ENCODE measurements at regions not wholly inside any gene's neighbourhood (a gene's known extent, or its start where the extent isn't known, plus 50 kb on each side); places are given as distances from the start of the nearest gene placed in this dataset.
"Not testable (repeated sequence)": the region's sequence is repeated elsewhere in the genome, so short reads cannot be mapped to it uniquely, and the experiment has no call there.

DNA sequence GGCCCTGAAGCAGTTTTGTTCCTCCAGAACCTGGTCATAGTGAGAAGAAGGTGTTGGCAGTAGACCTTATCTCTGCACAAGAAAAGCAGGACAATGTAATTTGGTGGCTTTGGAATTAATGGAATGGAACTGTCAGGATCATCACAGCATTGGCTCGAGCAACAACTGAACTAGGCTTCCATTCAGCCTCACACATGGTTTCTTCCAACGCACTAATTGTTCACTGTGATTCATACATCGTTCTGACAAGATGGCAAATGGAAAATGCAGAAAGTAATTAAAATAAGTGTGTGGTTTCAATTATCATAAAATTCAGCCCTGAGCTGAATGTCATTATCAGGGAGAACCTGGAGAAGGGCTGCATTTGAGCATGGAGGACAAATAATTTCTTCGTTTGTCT, 80.6 kb downstream of the MFSD1 start:
- no peak for DNase-seq

DNA sequence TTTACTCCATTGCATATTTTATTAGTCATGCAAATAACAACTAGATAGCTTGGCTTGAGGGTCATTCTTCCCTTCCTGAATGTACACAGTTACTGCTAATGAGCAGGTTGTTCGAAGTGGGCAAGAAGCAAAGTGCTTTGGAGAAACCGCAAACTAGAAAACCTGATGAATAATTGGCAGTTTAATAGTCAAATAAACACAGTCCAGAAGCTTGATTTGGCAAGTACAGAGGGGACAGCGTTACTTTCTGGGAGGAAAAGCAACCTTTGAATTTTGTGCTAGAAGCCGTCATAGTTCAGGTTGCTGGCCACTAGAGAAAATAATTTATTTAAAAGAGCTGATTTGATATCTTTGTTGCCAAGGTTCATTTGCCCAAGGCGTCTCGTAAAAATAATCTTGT, 94.9 kb downstream of the MFSD1 start:
- DNase-seq: no peak

- DNase-seq: no peak
These were observed 104.9 kb downstream of the MFSD1 start for GRCh38 chr3:158906749-158907148.

DNA sequence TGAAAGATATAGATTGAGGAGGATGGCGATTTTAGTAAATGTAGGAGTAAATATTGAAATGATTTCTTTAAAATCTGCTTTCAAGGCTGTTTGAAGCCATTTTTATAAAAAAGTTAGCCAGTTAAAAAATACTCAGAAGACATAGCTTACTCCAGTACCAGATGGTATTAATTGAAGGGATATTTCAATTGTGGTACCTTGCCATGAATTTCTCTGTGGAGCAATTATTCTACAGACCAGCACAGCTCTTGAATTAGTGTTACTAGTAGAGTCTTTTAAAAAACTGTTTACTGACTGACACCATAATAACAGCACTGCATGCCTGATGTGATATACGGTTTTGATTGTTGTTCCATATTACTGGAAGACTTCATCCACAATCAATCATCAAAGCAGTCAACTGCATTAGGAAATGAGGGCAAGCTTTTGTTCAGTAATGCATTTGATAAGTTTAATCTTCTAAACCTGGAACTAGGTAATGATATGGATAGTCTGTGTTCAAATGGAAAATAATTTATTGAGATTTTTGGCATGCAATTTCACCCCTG, 106.4 kb downstream of the MFSD1 start:
- DNase-seq: no peak

DNA sequence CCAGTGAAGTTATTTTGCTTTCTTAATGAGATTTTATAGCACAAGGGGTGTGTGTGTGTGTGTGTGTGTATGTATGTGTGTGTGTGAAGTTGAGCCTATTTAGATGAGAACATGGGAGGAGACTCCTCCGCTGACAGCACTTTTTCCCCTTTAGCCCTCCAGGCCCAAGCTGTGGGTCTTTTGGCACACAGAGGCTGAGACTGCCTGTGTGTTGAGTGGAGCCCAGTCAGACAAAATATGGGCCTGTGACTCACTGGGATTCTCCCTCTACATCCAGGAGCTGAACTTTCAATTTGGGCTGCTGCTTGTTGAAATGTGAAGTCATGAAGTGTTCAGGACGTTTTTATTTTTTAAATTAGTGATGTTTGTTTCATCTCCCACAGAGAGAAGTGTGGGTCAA, 108.0 kb downstream of the MFSD1 start:
- no peak for DNase-seq

DNA sequence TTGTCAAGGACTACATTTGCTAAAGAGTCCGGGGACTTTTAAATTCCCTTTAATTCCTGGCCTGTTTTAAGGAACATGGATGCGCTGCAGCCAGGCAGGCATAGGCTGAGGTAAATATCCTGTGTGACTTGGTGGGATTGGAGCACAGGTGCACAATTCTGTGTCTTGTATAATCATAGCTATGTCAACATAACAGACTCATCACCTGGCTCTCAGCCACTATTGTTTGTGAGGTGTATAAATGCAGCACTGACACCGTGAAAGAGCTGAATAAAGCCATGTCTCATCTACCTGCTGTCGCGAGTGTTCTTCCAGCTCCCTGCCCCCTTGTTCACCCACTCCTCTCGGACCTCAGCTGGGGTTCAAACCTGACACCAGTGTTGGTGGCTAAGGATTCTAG, 109.7 kb downstream of the MFSD1 start:
- DNase-seq: peak; percentile 26

GRCh38 chr3:158912188-158912587, 110.3 kb downstream of the MFSD1 start:
- peak; percentile 4 for DNase-seq

DNA sequence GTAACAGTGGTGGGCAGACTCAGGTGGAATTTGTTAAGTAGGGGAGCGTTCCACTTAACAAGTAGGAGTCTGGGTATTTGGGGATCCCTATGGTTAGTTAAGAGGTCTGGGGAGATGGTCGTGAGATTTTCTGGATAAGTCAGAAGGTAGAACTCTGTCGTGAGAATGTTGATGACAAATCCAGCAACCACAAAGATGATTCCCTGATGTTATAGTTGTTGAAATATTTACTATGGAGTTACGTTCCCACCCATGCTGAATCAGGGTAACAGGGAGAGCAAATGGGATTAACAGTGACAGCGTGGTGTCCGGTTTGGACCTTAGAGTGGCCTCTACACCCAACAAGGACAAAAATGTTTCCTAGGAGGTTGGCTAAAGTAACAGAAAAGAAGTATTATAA, 110.8 kb downstream of the MFSD1 start:
- no peak for DNase-seq

- DNase-seq: no peak
These were observed 114.3 kb downstream of the MFSD1 start for GRCh38 chr3:158916111-158916510.

- peak; percentile 39 for DNase-seq
These were observed 116.2 kb downstream of the MFSD1 start for GRCh38 chr3:158918008-158918407.

DNA sequence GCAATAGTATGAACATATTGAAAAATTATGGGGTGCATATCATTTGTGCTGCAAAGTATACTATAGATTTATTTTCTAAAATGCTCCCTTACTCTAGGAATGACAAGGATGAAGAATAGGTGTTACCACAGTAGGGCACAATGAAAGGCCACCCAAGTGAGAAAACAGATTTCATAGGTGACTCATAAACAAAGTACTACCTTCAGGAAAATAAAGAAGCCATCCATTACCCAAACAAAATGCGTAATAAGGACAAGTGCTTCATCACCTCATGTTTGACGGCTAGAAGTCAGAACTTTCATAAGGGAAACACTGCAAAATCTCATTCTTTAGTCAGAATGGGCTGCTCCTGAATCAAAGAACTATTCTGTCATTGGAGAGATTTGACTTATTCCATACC, 116.6 kb downstream of the MFSD1 start:
- no peak for DNase-seq

DNA sequence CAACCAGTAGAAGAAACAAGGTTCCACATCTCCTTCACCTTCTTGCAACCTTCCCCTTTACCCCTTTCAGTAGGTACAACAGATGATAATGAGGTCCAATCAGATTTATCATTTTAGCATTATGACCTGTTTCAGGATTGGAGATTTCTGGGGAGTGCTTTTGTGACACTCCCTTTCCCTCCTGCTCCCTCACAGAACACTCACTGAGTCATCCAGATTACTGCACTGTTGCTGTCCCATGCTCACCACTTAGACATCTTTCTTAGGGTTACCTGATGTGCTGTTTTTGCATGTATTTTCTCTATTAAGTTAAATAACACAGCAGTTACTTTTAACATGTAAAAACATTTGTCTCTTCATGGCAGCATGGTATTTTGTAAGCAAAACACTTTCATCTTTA, 118.5 kb downstream of the MFSD1 start:
- DNase-seq: no peak

DNA sequence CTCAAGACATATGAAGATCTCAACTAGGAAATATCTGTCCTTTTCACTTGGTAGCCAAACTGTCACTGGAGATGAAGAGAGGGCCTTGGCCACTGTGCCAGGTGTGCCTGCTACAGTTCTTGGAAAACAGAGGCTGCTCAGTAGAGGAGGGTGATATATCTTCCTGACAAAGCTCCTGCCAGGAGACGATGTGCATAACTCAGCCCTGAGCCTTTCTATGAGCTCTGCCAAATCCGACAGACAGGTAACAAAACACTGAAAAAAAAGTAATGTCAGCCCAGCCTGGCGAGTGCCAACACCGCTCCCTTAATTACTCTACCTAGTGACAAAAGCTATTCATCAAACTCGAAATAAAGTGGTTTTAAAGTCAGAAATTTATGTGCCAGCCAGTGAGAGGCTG, 123.2 kb downstream of the MFSD1 start:
- DNase-seq: no peak

- DNase-seq: no peak
These were observed 124.1 kb downstream of the MFSD1 start for GRCh38 chr3:158925828-158926494.

DNA sequence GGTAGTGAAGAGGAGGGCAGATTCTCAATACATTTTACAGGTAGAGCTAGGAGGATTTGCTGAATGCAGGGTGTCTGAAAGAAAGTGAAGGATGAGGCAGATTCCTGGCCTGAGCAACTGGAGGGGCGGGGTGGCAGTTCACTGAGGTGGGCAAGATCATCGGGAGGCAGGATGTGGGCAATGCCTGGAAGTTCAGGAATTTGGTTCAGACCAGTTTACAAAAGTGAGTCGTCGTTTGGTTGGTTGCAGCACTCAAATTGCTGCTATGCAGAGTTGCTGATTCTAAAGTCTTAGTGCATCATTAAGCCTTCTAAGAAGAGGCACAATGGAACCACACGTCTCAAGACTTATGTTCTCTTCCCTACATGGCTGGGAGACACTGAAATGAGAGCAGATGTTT, 134.0 kb downstream of the MFSD1 start:
- DNase-seq: no peak

DNA sequence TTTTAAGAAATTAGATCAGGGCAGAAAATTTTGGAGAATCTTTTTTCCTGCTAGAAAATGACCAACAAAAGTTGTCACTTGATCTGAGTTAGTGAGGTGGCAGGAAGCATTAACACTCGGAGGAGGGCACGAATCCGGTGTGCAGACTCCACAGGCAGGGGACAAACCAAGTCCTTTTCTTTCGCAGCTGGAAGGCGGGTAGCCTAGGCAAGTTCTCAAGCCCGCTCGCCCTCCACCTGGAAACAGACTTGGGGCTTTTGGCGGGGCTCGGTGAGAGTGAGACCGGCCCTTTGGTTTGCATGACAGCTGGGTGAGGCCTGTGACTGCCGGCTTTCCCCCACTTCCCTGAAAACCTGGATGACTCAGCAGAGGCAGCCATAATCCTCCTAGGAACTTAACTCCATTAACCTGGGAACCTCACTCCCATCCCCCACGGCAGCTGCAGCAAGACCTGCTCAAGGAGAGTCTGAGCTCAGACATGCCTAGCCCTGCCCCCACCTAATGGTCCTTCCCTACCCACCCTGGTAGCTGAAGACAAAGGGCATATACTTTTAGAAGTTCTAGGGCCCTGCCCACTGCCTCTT, 134.8 kb downstream of the MFSD1 start:
- peak; percentile 46 for DNase-seq

DNA sequence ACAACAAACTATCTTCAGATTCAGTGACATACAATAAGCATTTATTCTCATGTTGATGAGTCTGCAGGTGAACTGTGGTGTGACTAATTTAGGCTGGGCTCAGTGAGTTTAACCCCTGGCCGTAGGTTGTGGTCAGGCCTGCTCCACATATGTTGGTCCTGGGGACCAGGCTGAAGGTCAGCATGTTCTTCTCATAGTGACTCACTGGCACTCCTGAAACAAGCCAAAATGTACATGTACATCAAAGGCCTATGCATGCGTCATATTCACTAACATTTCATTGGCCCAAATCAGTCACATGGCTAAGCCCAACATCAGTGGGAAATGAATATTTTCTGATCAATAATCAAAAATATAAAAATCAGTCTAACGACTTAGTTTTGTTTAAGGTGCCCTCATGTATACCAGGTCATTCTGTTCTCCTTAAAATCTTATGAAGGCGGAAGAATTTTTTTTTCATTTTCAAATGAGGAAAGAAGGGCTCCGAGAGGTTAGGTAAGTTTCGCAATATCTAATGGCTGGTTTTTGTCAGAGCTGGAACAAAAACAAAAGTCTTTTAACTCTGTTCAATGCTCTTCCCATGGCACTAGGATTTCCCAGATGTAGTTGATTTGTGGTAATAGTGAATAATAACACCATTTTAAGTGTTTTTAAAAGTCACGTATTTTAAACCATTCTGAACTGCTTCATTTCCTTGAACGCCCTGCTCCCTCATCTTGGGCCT, 148.5 kb downstream of the MFSD1 start:
- no peak for DNase-seq

GRCh38 chr3:158953131-158953530, 151.3 kb downstream of the MFSD1 start:
- DNase-seq: no peak

- no peak for DNase-seq
These were observed 152.6 kb downstream of the MFSD1 start for GRCh38 chr3:158954420-158954819.

DNA sequence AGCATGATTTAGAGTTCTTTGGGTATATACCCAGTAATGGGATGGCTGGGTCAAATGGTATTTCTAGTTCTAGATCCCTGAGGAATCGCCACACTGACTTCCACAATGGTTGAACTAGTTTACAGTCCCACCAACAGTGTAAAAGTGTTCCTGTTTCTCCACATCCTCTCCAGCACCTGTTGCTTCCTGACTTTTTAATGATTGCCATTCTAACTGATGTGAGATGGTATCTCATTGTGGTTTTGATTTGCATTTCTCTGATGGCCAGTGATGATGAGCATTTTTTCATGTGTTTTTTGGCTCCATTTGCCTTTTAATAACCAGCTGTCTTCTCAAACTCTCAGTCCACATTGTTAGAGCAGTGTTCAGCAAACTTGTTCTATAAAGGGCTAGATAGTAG, 155.9 kb downstream of the MFSD1 start:
- not testable (repeated sequence) for DNase-seq

DNA sequence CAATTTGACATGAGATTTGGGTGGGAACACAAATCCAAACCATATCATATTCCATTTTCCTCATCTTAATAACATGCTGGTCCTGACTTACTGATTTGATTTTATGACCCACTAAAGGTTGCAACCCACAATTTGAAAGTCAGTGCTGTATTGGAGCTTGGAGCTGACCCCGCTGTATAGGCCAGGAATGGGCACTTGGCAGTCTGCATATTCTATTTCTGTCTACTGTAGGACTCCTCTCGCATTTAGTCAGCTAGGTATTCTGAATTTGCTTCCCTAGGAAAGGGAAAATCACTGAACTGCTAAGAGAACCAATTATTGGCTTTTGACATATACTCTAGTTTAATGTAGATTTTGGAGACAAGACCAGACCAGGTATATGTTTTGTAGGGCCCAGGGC, 157.0 kb downstream of the MFSD1 start:
- DNase-seq: no peak

DNA sequence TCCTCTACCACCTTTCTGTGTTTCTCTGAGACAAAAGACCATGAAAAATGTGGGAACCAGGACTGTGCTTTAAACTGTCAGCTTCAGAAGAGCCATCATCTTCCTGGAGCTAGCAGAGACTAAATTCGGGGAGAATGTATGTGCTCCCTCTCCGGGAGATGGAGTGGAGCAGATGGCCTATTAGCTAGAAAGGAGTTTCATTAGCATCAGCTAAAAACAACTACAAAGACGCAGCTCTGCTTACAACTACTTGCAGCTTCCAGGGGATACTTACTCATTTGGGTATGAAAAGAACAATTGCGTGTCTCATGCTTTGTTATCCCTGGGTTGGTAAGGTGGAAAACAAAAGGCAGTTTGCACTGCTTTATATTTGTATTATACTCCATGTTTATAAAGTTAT, 159.6 kb downstream of the MFSD1 start:
- DNase-seq: peak; percentile 53

- DNase-seq: peak; percentile 27
These were observed 160.1 kb downstream of the MFSD1 start for GRCh38 chr3:158961911-158962310.

DNA sequence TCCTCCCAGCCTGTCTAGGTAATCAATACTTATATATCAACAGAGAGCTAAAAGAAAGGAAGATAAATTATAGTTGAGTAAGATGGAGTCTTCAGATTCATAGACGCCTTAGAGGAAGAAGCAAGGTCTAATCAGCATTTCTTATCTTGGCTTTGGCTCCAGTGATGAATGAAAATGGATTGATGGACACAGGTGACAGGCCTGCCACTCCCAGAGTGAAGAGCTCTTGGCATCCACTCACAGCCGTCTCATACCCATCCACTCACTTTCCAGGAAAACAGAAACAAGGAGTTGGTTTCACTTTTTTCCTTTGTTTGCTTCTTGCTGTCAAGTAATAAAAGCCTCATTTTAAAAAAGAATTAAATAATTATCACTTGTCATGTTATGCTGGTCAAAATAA, 168.2 kb downstream of the MFSD1 start:
- DNase-seq: no peak

Data from NCI-H2171 treated with DMSO at 0.1 percent for 48 hours (cell line).